Transverse colon (tissue), 4 donors: ENCODE measurements at regions not wholly inside any gene's neighbourhood (a gene's known extent, or its start where the extent isn't known, plus 50 kb on each side); places are given as distances from the start of the nearest gene placed in this dataset.

Experiments used
- DNase-seq: peaks from one replicate; pipeline ENCODE4 v3.0.0-alpha.2; 2019
- H3K27ac ChIP-seq, 4 donors: fragments of 200-600 bp; sonication (generic); 2 replicates each; pipeline ENCODE4 v1.5.1; 2016 to 2018; ENCODE audit warnings: inconsistent platforms in 4 of 4
- H3K27me3 ChIP-seq: fragments of 200-600 bp; sonication (generic); 2 replicates; pipeline ENCODE4 v1.5.1; 2017; ENCODE audit warnings: inconsistent platforms
- H3K36me3 ChIP-seq, 4 donors: fragments of 200-600 bp; sonication (generic); 2 replicates each; pipeline ENCODE4 v1.5.1; 2017 to 2019; ENCODE audit warnings: inconsistent platforms in 4 of 4
- H3K4me1 ChIP-seq, 4 donors: fragments of 200-600 bp; sonication (generic); 2 replicates each; pipeline ENCODE4 v1.5.1; 2017 to 2020; ENCODE audit warnings: inconsistent platforms in 4 of 4
- H3K4me3 ChIP-seq, 4 donors: fragments of 200-600 bp; sonication (generic); 1 replicate in 1 of 4; 2 replicates in 3 of 4; pipeline versions ENCODE4 v1.5.1 to v1.6.1; 2017 to 2019; ENCODE audit warnings: inconsistent platforms in 4 of 4
- H3K9me3 ChIP-seq, 2 donors: fragments of 200-600 bp; sonication (generic); 2 replicates each; pipeline ENCODE4 v1.5.1; 2017 to 2019; ENCODE audit warnings: inconsistent platforms in 2 of 2
- EP300 ChIP-seq: sonication (generic); formaldehyde crosslinking; IDR thresholded peaks from one replicate; pipeline ENCODE4 v1.6.1; 2017; ENCODE audit warnings: antibody characterized with exemption, low read depth
- POLR2A ChIP-seq: fragments of 450-650 bp; IDR thresholded peaks from one replicate; pipeline ENCODE4 v1.6.1; 2016; ENCODE audit warnings: antibody characterized with exemption, mild to moderate bottlenecking, moderate library complexity
- POLR2AphosphoS5 ChIP-seq, 3 donors: sonication (generic); formaldehyde crosslinking; IDR thresholded peaks; one replicate each; pipeline ENCODE4 v1.6.1; 2016; ENCODE audit warnings: antibody characterized with exemption in 3 of 3
- WGBS, 2 donors: methylation state at CpG; one replicate each; pipeline ENCODE4 v1.1.5; 2018; ENCODE audit warnings: low coverage in 1 of 2; 5-methylcytosine and 5-hydroxymethylcytosine counted together
- in situ Hi-C, 4 donors: fragments of 200-750 bp; cut with MboI; loops; one replicate each; pipeline versions ENCODE4 v1.15.0 to v1.15.1; 2017; ENCODE audit warnings: low sequenced_read_pairs in 3 of 4, low pct_ligation_motif_present in 1 of 4, low pct_unique_long_range_greater_than_20kb in 1 of 4
- intact Hi-C: fragments of 100-400 bp; cut with DNase I; formaldehyde crosslinking; loops from one replicate; pipeline ENCODE4 v1.15.1; 2023; ENCODE audit warnings: low total_unique reads
- TF ChIP-seq, protein P1 (sequence below), 5 experiments: fragments of 200-600 bp in 3 of 5; fragments of 450-650 bp in 2 of 5; sonication (generic) in 3 of 5; IDR thresholded peaks; 1 replicate in 2 of 5; 2 replicates in 3 of 5; pipeline ENCODE4 v1.5.1; 2016 to 2017; ENCODE audit warnings: antibody characterized with exemption in 5 of 5, inconsistent platforms in 3 of 5, mild to moderate bottlenecking in 2 of 5, moderate library complexity in 1 of 5

DNA sequence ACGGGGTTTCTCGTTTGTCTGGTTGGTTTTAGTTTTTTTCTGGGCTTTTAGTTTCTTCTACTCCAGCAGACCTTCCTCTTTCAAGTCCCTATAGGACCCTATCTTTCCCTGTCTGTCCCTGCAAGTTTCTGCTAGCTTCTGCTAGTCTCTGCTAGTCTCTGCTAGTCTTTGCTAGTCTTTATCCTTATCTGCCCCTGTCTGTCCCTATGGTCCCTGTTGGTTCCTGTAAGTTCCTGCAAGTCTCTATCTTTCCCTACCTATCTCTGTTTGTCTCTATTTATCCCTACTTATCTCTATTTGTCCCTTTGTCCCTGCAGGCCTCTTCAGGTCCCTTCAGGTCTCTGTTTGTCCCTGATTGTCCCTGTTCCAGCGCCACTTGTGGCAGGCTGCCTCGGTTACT lies 81.5 kb upstream of the PLEKHG7 start:
- Histone ChIP-seq H3K4me1 (no peaks in the 10 kb centered on the region), H3K9me3 (no peaks in the 10 kb centered on the region), H3K36me3 (no peaks in the 10 kb centered on the region), H3K27me3 (no peaks in the 10 kb centered on the region), H3K27ac (no peak overlapping the region), H3K4me3 (no peak overlapping the region)
- in situ Hi-C loops (no loop called here), intact Hi-C loops (no loop called here)
- 86 to 96% methylated on average over 2 to 4 of the region's 4 CpGs for WGBS, 2 donors
- TF ChIP-seq POLR2AphosphoS5 (IDR thresholded peaks at IDR 0.05) (no peak), POLR2A (no peak), EP300 (no peak)
- TF ChIP-seq, protein P1, sequence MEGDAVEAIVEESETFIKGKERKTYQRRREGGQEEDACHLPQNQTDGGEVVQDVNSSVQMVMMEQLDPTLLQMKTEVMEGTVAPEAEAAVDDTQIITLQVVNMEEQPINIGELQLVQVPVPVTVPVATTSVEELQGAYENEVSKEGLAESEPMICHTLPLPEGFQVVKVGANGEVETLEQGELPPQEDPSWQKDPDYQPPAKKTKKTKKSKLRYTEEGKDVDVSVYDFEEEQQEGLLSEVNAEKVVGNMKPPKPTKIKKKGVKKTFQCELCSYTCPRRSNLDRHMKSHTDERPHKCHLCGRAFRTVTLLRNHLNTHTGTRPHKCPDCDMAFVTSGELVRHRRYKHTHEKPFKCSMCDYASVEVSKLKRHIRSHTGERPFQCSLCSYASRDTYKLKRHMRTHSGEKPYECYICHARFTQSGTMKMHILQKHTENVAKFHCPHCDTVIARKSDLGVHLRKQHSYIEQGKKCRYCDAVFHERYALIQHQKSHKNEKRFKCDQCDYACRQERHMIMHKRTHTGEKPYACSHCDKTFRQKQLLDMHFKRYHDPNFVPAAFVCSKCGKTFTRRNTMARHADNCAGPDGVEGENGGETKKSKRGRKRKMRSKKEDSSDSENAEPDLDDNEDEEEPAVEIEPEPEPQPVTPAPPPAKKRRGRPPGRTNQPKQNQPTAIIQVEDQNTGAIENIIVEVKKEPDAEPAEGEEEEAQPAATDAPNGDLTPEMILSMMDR (IDR thresholded peaks at IDR 0.05) = no peak
- DNase-seq = no peak

DNA sequence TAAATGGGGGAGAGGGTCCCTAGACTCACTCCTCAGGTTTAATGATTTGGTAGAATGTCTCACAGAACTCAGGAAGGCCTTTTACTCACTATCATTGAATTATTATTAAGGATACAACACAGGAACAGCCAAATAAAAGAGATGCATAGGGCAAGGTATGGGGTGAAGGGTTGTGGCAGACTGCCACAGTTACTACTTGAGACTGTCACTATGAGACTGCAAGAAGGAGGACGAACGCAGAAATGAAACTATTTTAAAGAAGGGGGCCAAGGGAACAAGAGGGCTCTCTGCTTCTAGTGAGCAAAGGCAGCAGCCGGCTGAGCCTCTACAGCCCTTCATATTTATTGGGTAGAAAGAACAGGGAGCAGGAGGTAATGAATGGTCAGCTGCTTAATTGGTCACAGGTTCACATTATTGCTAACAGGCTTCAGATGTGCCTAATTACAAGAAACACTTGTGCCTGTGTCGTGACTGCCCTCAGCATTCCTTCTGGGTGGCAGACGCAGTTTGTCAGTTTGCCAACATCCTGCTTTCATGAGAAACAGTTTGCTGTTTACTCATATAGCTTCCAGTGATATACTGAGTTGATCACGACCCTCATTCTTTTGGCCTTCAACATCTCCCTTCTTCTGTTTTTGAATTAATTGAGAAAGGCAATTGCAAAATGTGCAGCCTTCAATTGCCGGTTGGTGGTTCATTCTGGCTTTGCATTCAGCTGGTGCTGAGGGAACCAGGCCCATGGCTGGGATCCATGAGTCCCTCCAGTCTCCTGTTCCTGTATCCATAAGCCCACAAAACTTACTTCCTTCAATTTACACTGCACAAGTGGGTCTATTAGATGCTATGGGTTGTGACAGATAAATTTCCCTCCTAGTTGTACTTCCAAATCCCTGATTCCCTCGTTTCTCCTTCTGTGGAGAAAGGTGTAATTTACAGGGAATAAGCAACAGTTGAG lies 82.8 kb upstream of the PLEKHG7 start:
- no peaks in the 10 kb centered on the region for H3K27me3 ChIP-seq
- H3K27ac ChIP-seq = no peak overlapping the region
- in situ Hi-C loops = no loop called here
- intact Hi-C loops = no loop called here
- no peak overlapping the region for H3K4me3 ChIP-seq
- no peak for DNase-seq
- H3K4me1 ChIP-seq = no peaks in the 10 kb centered on the region
- H3K36me3 ChIP-seq = no peaks in the 10 kb centered on the region
- no peaks in the 10 kb centered on the region for H3K9me3 ChIP-seq
- no peak for TF ChIP-seq POLR2A
- no peak for TF ChIP-seq POLR2AphosphoS5 (IDR thresholded peaks at IDR 0.05)
- TF ChIP-seq, protein P1 (IDR thresholded peaks at IDR 0.05) = no peak
- no peak for TF ChIP-seq EP300
- WGBS, 2 donors = 67 to 74% methylated on average over 3 to 8 of the region's 8 CpGs

DNA sequence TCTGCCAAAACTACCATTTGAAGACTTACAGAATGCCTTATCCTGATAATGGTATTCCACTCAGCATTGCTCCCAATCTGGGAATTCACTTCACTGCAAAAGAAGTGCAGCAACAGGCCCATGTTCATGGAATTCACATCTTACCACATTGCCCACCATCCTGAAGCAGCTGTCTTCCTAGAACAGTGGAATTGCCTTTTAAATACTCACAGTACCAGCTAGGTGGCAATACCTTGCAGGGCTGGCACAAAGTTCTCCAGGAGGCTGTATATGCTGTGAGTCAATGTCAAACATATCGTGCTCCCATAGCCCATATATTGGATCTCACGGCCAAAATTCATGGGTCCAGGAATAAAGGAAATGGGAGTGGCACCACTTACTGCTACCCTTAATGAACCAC lies 83.8 kb upstream of the PLEKHG7 start:
- no peak overlapping the region for H3K27ac ChIP-seq
- H3K36me3 ChIP-seq = no peaks in the 10 kb centered on the region
- no peaks in the 10 kb centered on the region for H3K4me1 ChIP-seq
- TF ChIP-seq, protein P1 (IDR thresholded peaks at IDR 0.05) = no peak
- TF ChIP-seq POLR2A (no peak), POLR2AphosphoS5 (IDR thresholded peaks at IDR 0.05) (no peak)
- no peak overlapping the region for H3K4me3 ChIP-seq
- no peaks in the 10 kb centered on the region for H3K9me3 ChIP-seq
- WGBS, 2 donors = 93 to 100% methylated on average over 2 of the region's 2 CpGs
- H3K27me3 ChIP-seq = no peaks in the 10 kb centered on the region
- intact Hi-C loops = no loop called here
- in situ Hi-C loops = no loop called here
- no peak for DNase-seq

DNA sequence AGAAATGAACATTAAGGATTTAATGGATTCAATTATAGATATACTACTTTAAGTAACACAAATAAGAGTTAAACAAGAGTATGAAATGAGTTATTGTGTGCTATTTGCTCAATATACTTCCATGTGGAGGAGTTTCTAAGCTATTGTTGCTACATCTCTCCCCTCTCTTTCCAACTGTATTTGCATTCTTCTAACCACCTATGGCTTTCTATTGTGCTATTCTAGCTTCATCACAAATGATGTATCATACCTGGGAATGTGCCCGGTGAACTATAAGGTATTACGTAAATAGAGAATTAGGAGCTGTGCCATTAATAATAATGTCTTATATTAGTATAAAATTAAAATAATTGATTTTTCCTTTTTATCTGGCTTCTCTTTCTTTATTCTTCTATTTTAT lies 87.1 kb upstream of the PLEKHG7 start:
- H3K27me3 ChIP-seq = no peaks in the 10 kb centered on the region
- no peaks in the 10 kb centered on the region for H3K9me3 ChIP-seq
- in situ Hi-C loops (no loop called here), intact Hi-C loops (no loop called here)
- DNase-seq = no peak
- H3K4me1 ChIP-seq = no peaks in the 10 kb centered on the region
- H3K4me3 ChIP-seq = no peak overlapping the region
- WGBS, 2 donors = 93 to 99% methylated on average over 2 of the region's 2 CpGs
- H3K36me3 ChIP-seq = no peaks in the 10 kb centered on the region
- H3K27ac ChIP-seq = no peak overlapping the region
- TF ChIP-seq, protein P1 (IDR thresholded peaks at IDR 0.05) = no peak
- TF ChIP-seq EP300 (no peak), POLR2A (no peak), POLR2AphosphoS5 (IDR thresholded peaks at IDR 0.05) (no peak)
